ENCODE measurements at regions not wholly inside any gene's neighbourhood (a gene's known extent, or its start where the extent isn't known, plus 50 kb on each side); places are given as distances from the start of the nearest gene placed in this dataset.

DNA sequence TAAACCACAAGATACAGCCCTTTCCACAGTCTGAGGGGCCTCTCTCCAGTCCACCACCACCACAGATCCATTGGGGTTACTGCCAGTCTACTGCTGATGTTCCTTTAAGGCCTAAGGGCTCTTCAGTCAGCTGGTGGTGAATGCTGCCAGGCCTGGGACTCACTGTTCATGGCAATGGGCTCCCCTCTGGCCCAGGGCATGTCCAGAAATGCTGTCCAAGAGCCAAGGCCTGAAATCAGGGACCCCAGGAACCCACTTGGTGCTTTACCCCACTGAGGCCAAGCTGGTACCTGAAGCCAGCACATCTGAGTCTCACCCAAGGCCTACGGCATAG, 128.6 kb upstream of the CBLB start:
- 83 to 100% methylated on average over 1 of the region's 1 CpG for WGBS, 2 donors
- intact Hi-C loops (cut with DNase I): no loop called here
- Histone ChIP-seq H3K9me3 (no peaks in the 10 kb centered on the region), H3K4me1 (no peaks in the 10 kb centered on the region), H3K27me3 (no peaks in the 10 kb centered on the region), H3K27ac (no peak overlapping the region), H3K4me3 (replicated peaks in 1 of 3) (no peak overlapping the region), H3K36me3 (no peaks in the 10 kb centered on the region)
- TF ChIP-seq, protein P1, sequence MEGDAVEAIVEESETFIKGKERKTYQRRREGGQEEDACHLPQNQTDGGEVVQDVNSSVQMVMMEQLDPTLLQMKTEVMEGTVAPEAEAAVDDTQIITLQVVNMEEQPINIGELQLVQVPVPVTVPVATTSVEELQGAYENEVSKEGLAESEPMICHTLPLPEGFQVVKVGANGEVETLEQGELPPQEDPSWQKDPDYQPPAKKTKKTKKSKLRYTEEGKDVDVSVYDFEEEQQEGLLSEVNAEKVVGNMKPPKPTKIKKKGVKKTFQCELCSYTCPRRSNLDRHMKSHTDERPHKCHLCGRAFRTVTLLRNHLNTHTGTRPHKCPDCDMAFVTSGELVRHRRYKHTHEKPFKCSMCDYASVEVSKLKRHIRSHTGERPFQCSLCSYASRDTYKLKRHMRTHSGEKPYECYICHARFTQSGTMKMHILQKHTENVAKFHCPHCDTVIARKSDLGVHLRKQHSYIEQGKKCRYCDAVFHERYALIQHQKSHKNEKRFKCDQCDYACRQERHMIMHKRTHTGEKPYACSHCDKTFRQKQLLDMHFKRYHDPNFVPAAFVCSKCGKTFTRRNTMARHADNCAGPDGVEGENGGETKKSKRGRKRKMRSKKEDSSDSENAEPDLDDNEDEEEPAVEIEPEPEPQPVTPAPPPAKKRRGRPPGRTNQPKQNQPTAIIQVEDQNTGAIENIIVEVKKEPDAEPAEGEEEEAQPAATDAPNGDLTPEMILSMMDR (IDR thresholded peaks at IDR 0.05): no peak
- TF ChIP-seq POLR2A (IDR thresholded peaks at IDR 0.05): no peak
- no peak for DNase-seq

DNA sequence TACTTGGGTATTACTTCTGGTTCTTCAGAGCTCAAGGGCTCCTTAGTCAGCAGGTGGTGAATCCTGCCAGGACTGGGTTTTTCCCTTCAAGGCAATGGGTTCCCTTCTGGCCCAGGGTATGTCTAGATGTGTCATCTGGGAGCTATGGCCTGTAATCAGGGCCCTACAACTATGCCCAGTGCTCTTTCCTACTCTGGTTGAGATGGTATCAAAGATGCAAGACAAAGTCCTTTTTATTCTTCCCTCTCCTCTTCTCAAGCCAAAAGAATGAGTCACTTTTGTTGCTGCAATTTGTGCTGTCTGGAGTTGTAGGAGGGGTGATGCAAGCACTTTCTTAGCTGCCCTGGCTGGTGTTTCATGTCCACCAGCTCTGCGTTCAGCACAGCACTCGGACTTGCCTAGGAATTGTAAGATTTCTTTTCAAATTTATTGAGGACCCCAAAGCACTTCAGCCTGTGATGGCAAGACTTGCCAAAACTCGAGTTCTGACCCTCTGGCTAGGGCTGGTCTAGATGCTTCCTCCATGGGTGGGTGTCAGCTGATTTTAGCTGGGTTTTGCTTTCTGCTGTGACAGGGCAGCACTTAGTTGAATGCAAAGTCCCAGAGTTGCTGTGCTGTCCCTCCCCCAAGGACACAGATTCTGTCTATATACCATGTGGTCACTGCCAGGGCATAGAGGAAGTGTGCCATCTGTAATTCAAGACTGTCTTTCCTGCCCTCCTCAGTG, 129.2 kb upstream of the CBLB start:
- no peaks in the 10 kb centered on the region for H3K36me3 ChIP-seq
- H3K27me3 ChIP-seq: no peaks in the 10 kb centered on the region
- no peaks in the 10 kb centered on the region for H3K4me1 ChIP-seq
- no peak overlapping the region for H3K4me3 ChIP-seq (replicated peaks in 1 of 3)
- no peak for DNase-seq
- no peak for TF ChIP-seq POLR2A (IDR thresholded peaks at IDR 0.05)
- TF ChIP-seq, protein P1 (IDR thresholded peaks at IDR 0.05): no peak
- no peak overlapping the region for H3K27ac ChIP-seq
- WGBS, 2 donors: 83 to 85% methylated on average over 3 of the region's 3 CpGs
- no peaks in the 10 kb centered on the region for H3K9me3 ChIP-seq
- intact Hi-C loops (cut with DNase I): no loop called here

DNA sequence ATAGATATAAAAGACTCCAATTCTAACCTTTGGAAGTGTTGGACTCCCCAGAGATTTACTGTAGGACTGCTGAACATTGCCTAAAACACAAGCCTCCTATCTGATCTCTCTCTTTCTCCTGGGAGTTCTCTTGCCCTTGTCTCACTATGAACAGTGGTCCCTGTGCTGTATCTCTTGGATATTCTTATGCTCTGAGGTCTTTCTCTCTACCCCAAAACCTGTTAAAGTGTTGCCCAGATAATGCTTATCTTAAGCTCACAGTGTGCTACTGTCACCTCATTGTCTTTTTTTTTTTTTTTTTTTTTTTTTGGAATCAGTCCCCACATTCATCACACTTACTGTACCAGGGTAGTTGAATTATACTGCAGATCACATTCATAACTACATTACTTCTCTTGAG, 131.0 kb upstream of the CBLB start:
- DNase-seq: no peak
- Histone ChIP-seq H3K9me3 (no peaks in the 10 kb centered on the region), H3K4me3 (replicated peaks in 1 of 3) (no peak overlapping the region), H3K27me3 (no peaks in the 10 kb centered on the region), H3K4me1 (no peaks in the 10 kb centered on the region), H3K36me3 (no peaks in the 10 kb centered on the region), H3K27ac (no peak overlapping the region)
- no peak for TF ChIP-seq POLR2A (IDR thresholded peaks at IDR 0.05)
- TF ChIP-seq, protein P1 (IDR thresholded peaks at IDR 0.05): no peak
- intact Hi-C loops (cut with DNase I): no loop called here

GRCh38 chr3:106001923-106002322, 133.1 kb upstream of the CBLB start:
- H3K36me3 ChIP-seq: no peaks in the 10 kb centered on the region
- H3K27me3 ChIP-seq: no peaks in the 10 kb centered on the region
- H3K9me3 ChIP-seq: no peaks in the 10 kb centered on the region
- H3K4me3 ChIP-seq (replicated peaks in 1 of 3): no peak overlapping the region
- WGBS, 2 donors: 96 to 98% methylated on average over 4 of the region's 4 CpGs
- intact Hi-C loops (cut with DNase I): no loop called here
- no peak for TF ChIP-seq POLR2A (IDR thresholded peaks at IDR 0.05)
- TF ChIP-seq, protein P1 (IDR thresholded peaks at IDR 0.05): no peak
- H3K27ac ChIP-seq: no peak overlapping the region
- DNase-seq: no peak
- H3K4me1 ChIP-seq: no peaks in the 10 kb centered on the region

GRCh38 chr3:106004137-106004681, 135.4 kb upstream of the CBLB start:
- Histone ChIP-seq H3K27ac (peak overlapping the region in 1 of 3 donors; percentile 11), H3K36me3 (no peaks in the 10 kb centered on the region), H3K9me3 (no peaks in the 10 kb centered on the region), H3K4me1 (no peaks in the 10 kb centered on the region), H3K4me3 (replicated peaks in 1 of 3) (no peak overlapping the region), H3K27me3 (no peaks in the 10 kb centered on the region)
- TF ChIP-seq POLR2A (IDR thresholded peaks at IDR 0.05): no peak
- TF ChIP-seq, protein P1 (IDR thresholded peaks at IDR 0.05): no peak
- intact Hi-C loops (cut with DNase I): no loop called here
- WGBS, 2 donors: 72 to 73% methylated on average over 5 of the region's 5 CpGs
- DNase-seq: no peak
